CD4-positive, alpha-beta T cell treated with Interleukin-4 for 4 hours (primary cell): ENCODE measurements at regions not wholly inside any gene's neighbourhood (a gene's known extent, or its start where the extent isn't known, plus 50 kb on each side); places are given as distances from the start of the nearest gene placed in this dataset.
"Not testable (repeated sequence)": the region's sequence is repeated elsewhere in the genome, so short reads cannot be mapped to it uniquely, and the experiment has no call there.

Experiments used
- DNase-seq: peaks from one replicate; pipeline ENCODE4 v3.0.0-alpha.2; 2020

- no peak for DNase-seq
Observed at GRCh38 chr1:90346757-90347156, 351.8 kb downstream of the ZNF326 start.

GRCh38 chr1:90346349-90346748 is 351.4 kb downstream of the ZNF326 start:
- DNase-seq = no peak

GRCh38 chr1:90344963-90345730 is 350.2 kb downstream of the ZNF326 start:
- no peak for DNase-seq

GRCh38 chr1:90341516-90341915 is 346.6 kb downstream of the ZNF326 start:
- no peak for DNase-seq

GRCh38 chr1:90340606-90341005 is 345.7 kb downstream of the ZNF326 start:
- DNase-seq = no peak

- DNase-seq = no peak
Observed at GRCh38 chr1:90339811-90340210, 344.9 kb downstream of the ZNF326 start.

GRCh38 chr1:90336552-90337324 is 341.8 kb downstream of the ZNF326 start:
- no peak for DNase-seq

- no peak for DNase-seq
Observed at GRCh38 chr1:90335558-90335957, 340.6 kb downstream of the ZNF326 start.

GRCh38 chr1:90334137-90334536 is 339.2 kb downstream of the ZNF326 start:
- no peak for DNase-seq

GRCh38 chr1:90325168-90325567 is 330.3 kb downstream of the ZNF326 start:
- DNase-seq = no peak

- DNase-seq = no peak
Observed at GRCh38 chr1:90322186-90322585, 327.3 kb downstream of the ZNF326 start.

GRCh38 chr1:90319918-90320317 is 325.0 kb downstream of the ZNF326 start:
- no peak for DNase-seq

- no peak for DNase-seq
Observed at GRCh38 chr1:90318431-90318830, 323.5 kb downstream of the ZNF326 start.

GRCh38 chr1:90317628-90318027 is 322.7 kb downstream of the ZNF326 start:
- no peak for DNase-seq

GRCh38 chr1:90314533-90314932 is 319.6 kb downstream of the ZNF326 start:
- DNase-seq = no peak

- no peak for DNase-seq
Observed at GRCh38 chr1:90313778-90314177, 318.9 kb downstream of the ZNF326 start.

- DNase-seq = no peak
Observed at GRCh38 chr1:90309806-90310205, 314.9 kb downstream of the ZNF326 start.

- DNase-seq = no peak
Observed at GRCh38 chr1:90308421-90308820, 313.5 kb downstream of the ZNF326 start.

- DNase-seq = no peak
Observed at GRCh38 chr1:90305577-90305976, 310.7 kb downstream of the ZNF326 start.

- DNase-seq = no peak
Observed at GRCh38 chr1:90296327-90296726, 301.4 kb downstream of the ZNF326 start.

GRCh38 chr1:90295534-90295933 is 300.6 kb downstream of the ZNF326 start:
- no peak for DNase-seq

- no peak for DNase-seq
Observed at GRCh38 chr1:90291431-90292216, 296.7 kb downstream of the ZNF326 start.

GRCh38 chr1:90282811-90283210 is 287.9 kb downstream of the ZNF326 start:
- DNase-seq = no peak

- not testable (repeated sequence) for DNase-seq
Observed at GRCh38 chr1:90281886-90282285, 287.0 kb downstream of the ZNF326 start.
